ENCODE measurements at regions not wholly inside any gene's neighbourhood (a gene's known extent, or its start where the extent isn't known, plus 50 kb on each side); places are given as distances from the start of the nearest gene placed in this dataset.
A peak's percentile ranks its signal among the peaks of the same experiment; 100 is the strongest.

GRCh38 chrX:69285881-69286564, 120.8 kb upstream of the PJA1 start:
- TF ChIP-seq FOXP2 (optimal IDR thresholded peaks at IDR 0.05; ENCODE audit: borderline replicate concordance, extremely low read depth, extremely low read length, insufficient read depth) = peak; percentile 33
- no peak for TF ChIP-seq POLR2AphosphoS5 (IDR thresholded peaks at IDR 0.05; ENCODE audit: low read depth, low read length)

- TF ChIP-seq, protein P1, sequence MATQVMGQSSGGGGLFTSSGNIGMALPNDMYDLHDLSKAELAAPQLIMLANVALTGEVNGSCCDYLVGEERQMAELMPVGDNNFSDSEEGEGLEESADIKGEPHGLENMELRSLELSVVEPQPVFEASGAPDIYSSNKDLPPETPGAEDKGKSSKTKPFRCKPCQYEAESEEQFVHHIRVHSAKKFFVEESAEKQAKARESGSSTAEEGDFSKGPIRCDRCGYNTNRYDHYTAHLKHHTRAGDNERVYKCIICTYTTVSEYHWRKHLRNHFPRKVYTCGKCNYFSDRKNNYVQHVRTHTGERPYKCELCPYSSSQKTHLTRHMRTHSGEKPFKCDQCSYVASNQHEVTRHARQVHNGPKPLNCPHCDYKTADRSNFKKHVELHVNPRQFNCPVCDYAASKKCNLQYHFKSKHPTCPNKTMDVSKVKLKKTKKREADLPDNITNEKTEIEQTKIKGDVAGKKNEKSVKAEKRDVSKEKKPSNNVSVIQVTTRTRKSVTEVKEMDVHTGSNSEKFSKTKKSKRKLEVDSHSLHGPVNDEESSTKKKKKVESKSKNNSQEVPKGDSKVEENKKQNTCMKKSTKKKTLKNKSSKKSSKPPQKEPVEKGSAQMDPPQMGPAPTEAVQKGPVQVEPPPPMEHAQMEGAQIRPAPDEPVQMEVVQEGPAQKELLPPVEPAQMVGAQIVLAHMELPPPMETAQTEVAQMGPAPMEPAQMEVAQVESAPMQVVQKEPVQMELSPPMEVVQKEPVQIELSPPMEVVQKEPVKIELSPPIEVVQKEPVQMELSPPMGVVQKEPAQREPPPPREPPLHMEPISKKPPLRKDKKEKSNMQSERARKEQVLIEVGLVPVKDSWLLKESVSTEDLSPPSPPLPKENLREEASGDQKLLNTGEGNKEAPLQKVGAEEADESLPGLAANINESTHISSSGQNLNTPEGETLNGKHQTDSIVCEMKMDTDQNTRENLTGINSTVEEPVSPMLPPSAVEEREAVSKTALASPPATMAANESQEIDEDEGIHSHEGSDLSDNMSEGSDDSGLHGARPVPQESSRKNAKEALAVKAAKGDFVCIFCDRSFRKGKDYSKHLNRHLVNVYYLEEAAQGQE (IDR thresholded peaks at IDR 0.05; ENCODE audit: insufficient read depth in 1 of 2, low read depth in 2 of 2, low read length in 2 of 2) = no peak
- no peak for TF ChIP-seq SIN3A (IDR thresholded peaks at IDR 0.05; ENCODE audit: borderline replicate concordance, insufficient read depth, low read length)
These were observed 120.2 kb upstream of the PJA1 start for GRCh38 chrX:69285401-69285877.

DNA sequence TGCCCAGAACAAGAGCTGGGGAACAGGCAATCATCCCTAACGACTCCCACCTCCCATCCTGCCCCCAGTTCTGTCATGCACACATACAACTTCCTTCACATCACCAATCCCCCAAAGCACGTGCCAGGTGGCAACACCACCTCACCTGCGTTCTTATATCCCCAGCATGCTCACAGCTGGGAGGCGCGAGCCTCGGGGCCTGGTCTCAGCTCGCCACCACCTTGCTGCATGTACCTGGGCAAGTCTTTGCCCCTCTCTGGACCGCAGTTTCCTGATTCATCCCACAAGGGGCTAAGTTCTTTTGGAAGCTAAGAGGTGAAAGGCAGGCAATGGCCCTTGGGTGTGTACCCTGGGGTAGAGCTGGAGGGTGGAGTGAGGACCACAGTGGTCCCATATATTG, 119.2 kb upstream of the PJA1 start:
- TF ChIP-seq POLR2AphosphoS5 (IDR thresholded peaks at IDR 0.05; ENCODE audit: low read depth, low read length) = no peak
- no peak for TF ChIP-seq TAF1 (IDR thresholded peaks at IDR 0.05; ENCODE audit: borderline replicate concordance, insufficient read depth, low read length)
- TF ChIP-seq FOXP2 (optimal IDR thresholded peaks at IDR 0.05; ENCODE audit: borderline replicate concordance, extremely low read depth, extremely low read length, insufficient read depth) = no peak
- TF ChIP-seq SIN3A (IDR thresholded peaks at IDR 0.05; ENCODE audit: borderline replicate concordance, insufficient read depth, low read length) = no peak
- TF ChIP-seq, protein P1 (IDR thresholded peaks at IDR 0.05; ENCODE audit: insufficient read depth in 1 of 2, low read depth in 2 of 2, low read length in 2 of 2) = no peak

DNA sequence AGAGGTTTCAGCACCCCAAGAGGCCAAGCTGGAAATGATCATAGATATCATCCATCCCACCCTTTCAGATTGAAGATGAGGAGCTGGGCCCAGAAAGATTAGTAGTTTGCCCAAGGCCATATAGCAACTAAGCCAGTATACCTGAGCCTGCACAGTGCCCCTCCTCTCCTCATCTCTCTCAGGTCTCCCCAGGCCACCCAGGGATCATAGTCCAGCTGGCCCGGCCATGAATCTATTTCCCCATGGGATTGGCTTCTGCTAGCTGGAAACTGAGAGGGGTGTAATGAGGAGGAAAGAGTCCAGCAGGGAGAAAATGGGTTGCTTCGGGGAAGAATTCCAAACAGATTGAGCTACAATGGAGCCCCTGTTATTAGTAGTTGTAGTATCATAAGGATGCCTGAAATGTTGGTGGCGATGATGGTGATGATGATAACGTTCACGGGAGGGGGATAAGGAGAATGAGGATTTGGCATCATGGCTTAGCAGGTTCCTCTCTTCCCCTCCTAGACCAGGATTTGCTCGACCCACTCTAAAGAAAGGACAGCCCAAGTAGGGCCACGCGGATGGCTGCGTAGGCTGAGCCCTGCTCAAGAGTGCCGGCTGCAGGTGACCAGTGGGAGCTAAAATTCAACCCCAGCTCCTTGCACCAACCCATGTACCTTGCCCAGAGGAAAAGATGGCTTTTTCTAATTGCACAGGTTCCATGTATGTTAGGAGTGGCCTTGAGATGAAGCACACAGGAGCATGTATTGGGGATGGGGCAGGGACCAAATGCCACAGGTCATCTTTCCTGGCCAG, 117.8 kb upstream of the PJA1 start:
- TF ChIP-seq TAF1 (IDR thresholded peaks at IDR 0.05; ENCODE audit: borderline replicate concordance, insufficient read depth, low read length) = no peak
- TF ChIP-seq FOXP2 (optimal IDR thresholded peaks at IDR 0.05; ENCODE audit: borderline replicate concordance, extremely low read depth, extremely low read length, insufficient read depth) = no peak
- no peak for TF ChIP-seq POLR2AphosphoS5 (IDR thresholded peaks at IDR 0.05; ENCODE audit: low read depth, low read length)
- TF ChIP-seq, protein P1 (IDR thresholded peaks at IDR 0.05; ENCODE audit: insufficient read depth in 1 of 2, low read depth in 2 of 2, low read length in 2 of 2) = no peak
- no peak for TF ChIP-seq SIN3A (IDR thresholded peaks at IDR 0.05; ENCODE audit: borderline replicate concordance, insufficient read depth, low read length)

DNA sequence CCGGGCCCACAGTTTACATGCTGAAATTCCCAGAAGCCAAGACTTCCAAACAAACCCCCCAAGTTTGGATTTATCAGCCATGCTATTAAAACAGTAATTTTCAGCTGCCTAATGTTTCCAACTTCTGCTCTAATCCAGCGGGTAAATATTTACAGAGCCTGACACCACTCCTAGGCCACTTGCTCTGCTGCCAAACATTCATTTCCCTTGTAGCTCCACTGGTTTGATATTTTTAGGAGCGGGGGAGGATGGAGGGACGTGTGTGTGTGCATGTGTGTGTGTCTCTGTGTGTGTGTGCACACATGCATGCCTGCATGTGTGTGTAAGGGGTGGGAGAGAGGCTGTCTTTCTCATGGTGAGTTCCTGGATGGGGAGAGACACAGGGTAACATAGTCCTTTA, 115.7 kb upstream of the PJA1 start:
- TF ChIP-seq SIN3A (IDR thresholded peaks at IDR 0.05; ENCODE audit: borderline replicate concordance, insufficient read depth, low read length) (no peak), TAF1 (IDR thresholded peaks at IDR 0.05; ENCODE audit: borderline replicate concordance, insufficient read depth, low read length) (no peak), FOXP2 (optimal IDR thresholded peaks at IDR 0.05; ENCODE audit: borderline replicate concordance, extremely low read depth, extremely low read length, insufficient read depth) (no peak), POLR2AphosphoS5 (IDR thresholded peaks at IDR 0.05; ENCODE audit: low read depth, low read length) (no peak)
- TF ChIP-seq, protein P1 (IDR thresholded peaks at IDR 0.05; ENCODE audit: insufficient read depth in 1 of 2, low read depth in 2 of 2, low read length in 2 of 2) = no peak

Measured in PFSK-1 (cell line).